Upper lobe of left lung (tissue), 6 donors: ENCODE measurements at regions not wholly inside any gene's neighbourhood (a gene's known extent, or its start where the extent isn't known, plus 50 kb on each side); places are given as distances from the start of the nearest gene placed in this dataset.
A peak's percentile ranks its signal among the peaks of the same experiment; 100 is the strongest.

Experiments
- ATAC-seq, 2 donors: fragments of 200-7000 bp; cut with Tn5 transposase; one replicate each; pipeline ENCODE4 v1.9.1; 2022; ENCODE audit warnings: mild to moderate bottlenecking in 2 of 2, moderate library complexity in 2 of 2; ENCODE audit not compliant: low FRiP score in 2 of 2
- DNase-seq, 2 donors: peaks; one replicate each; pipeline ENCODE4 v3.0.0-alpha.2; 2019 to 2020
- H3K27ac ChIP-seq, 4 donors: fragments of 200-600 bp; sonication (generic); one replicate each; pipeline ENCODE4 v1.5.1; 2016 to 2019
- H3K27me3 ChIP-seq, 4 donors: fragments of 200-600 bp; sonication (generic); one replicate each; pipeline ENCODE4 v1.5.1; 2017 to 2019
- H3K36me3 ChIP-seq, 4 donors: fragments of 200-600 bp; sonication (generic); one replicate each; pipeline ENCODE4 v1.5.1; 2016 to 2019
- H3K4me1 ChIP-seq, 4 donors: fragments of 200-600 bp; sonication (generic); one replicate each; pipeline ENCODE4 v1.5.1; 2018 to 2019
- H3K4me3 ChIP-seq, 4 donors: fragments of 200-600 bp; sonication (generic); one replicate each; pipeline ENCODE4 v1.5.1; 2017 to 2019; ENCODE audit warnings: mild to moderate bottlenecking in 2 of 4, moderate library complexity in 1 of 4
- H3K9me3 ChIP-seq, 4 donors: fragments of 200-600 bp; sonication (generic); one replicate each; pipeline ENCODE4 v1.5.1; 2018 to 2019
- CTCF ChIP-seq, 6 experiments: fragments of 450-650 bp in 4 of 6; fragments of 200-600 bp in 2 of 6; sonication (generic) in 2 of 6; IDR thresholded peaks; one replicate each; pipeline ENCODE4 v1.5.1; 2016 to 2019; ENCODE audit warnings: antibody characterized with exemption in 6 of 6
- EP300 ChIP-seq, 4 donors: sonication (generic); formaldehyde crosslinking; IDR thresholded peaks; one replicate each; pipeline ENCODE4 v1.5.1; 2017; ENCODE audit warnings: antibody characterized with exemption in 4 of 4, control low read depth in 2 of 4
- POLR2A ChIP-seq, 4 donors: fragments of 450-650 bp; IDR thresholded peaks; one replicate each; pipeline ENCODE4 v1.5.1; 2016 to 2017; ENCODE audit warnings: antibody characterized with exemption in 4 of 4, mild to moderate bottlenecking in 2 of 4
- POLR2AphosphoS5 ChIP-seq, 2 donors: sonication (generic); formaldehyde crosslinking; IDR thresholded peaks; one replicate each; pipeline ENCODE4 v1.5.1; 2017; ENCODE audit warnings: antibody characterized with exemption in 2 of 2
- WGBS, 2 donors: methylation state at CpG; one replicate each; pipeline ENCODE4 v1.1.5; 2017 to 2018; 5-methylcytosine and 5-hydroxymethylcytosine counted together
- donor health status: DM: no; HTN: no; CAD: no; lungs with moderate emphysema.
- donor health status: DM: no; HTN: yes; CAD: no; lungs with severe emphysema.

GRCh38 chr6:115120391-115120790 lies 777.6 kb upstream of the HS3ST5 start:
- WGBS, 2 donors, result 70 to 75% methylated on average over 1 of the region's 1 CpG
- no peaks in the 10 kb centered on the region for H3K4me1 ChIP-seq
- DNase-seq, result no peak
- no peaks in the 10 kb centered on the region for H3K9me3 ChIP-seq
- TF ChIP-seq POLR2A (IDR thresholded peaks at IDR 0.05) (no peak), EP300 (IDR thresholded peaks at IDR 0.05) (no peak), CTCF (IDR thresholded peaks at IDR 0.05) (no peak), POLR2AphosphoS5 (IDR thresholded peaks at IDR 0.05) (no peak)
- no peaks in the 10 kb centered on the region for H3K27me3 ChIP-seq
- H3K4me3 ChIP-seq, result no peak overlapping the region
- no peaks in the 10 kb centered on the region for H3K36me3 ChIP-seq
- no peak overlapping the region for H3K27ac ChIP-seq
- ATAC-seq, result no peak

GRCh38 chr6:115091461-115091860 lies 748.6 kb upstream of the HS3ST5 start:
- no peak for TF ChIP-seq EP300 (IDR thresholded peaks at IDR 0.05)
- TF ChIP-seq CTCF (IDR thresholded peaks at IDR 0.05), result no peak
- no peak for TF ChIP-seq POLR2AphosphoS5 (IDR thresholded peaks at IDR 0.05)
- no peak for TF ChIP-seq POLR2A (IDR thresholded peaks at IDR 0.05)
- Histone ChIP-seq H3K36me3 (no peaks in the 10 kb centered on the region), H3K4me3 (no peak overlapping the region), H3K27me3 (no peaks in the 10 kb centered on the region), H3K27ac (no peak overlapping the region), H3K4me1 (no peaks in the 10 kb centered on the region), H3K9me3 (no peaks in the 10 kb centered on the region)
- 62 to 75% methylated on average over 2 of the region's 2 CpGs for WGBS, 2 donors
- DNase-seq (no peak), ATAC-seq (no peak)

- peak in 1 of 2 donors; percentile 21 for DNase-seq
- H3K36me3 ChIP-seq, result no peaks in the 10 kb centered on the region
- 45 to 53% methylated on average over 1 of the region's 1 CpG for WGBS, 2 donors
These were observed 735.7 kb upstream of the HS3ST5 start for GRCh38 chr6:115078555-115078954.

GRCh38 chr6:115071962-115072361 lies 729.1 kb upstream of the HS3ST5 start:
- H3K36me3 ChIP-seq, result no peaks in the 10 kb centered on the region
- H3K27me3 ChIP-seq, result no peaks in the 10 kb centered on the region
- H3K27ac ChIP-seq, result no peak overlapping the region
- ATAC-seq, result no peak
- WGBS, 2 donors, result 35 to 39% methylated on average over 1 of the region's 1 CpG
- DNase-seq, result no peak
- H3K9me3 ChIP-seq, result peaks cover 0 to 7% (median 0%) of the 10 kb centered on the region in 4 donors
- no peaks in the 10 kb centered on the region for H3K4me1 ChIP-seq
- no peak overlapping the region for H3K4me3 ChIP-seq
- TF ChIP-seq CTCF (IDR thresholded peaks at IDR 0.05), result no peak

More at GRCh38 chr6:115078555-115078954, 735.7 kb upstream of the HS3ST5 start:
- ATAC-seq, result peak; percentile 26 to 82
- no peak overlapping the region for H3K27ac ChIP-seq
- H3K9me3 ChIP-seq, result no peaks in the 10 kb centered on the region
- no peaks in the 10 kb centered on the region for H3K27me3 ChIP-seq
- H3K4me3 ChIP-seq, result no peak overlapping the region
- TF ChIP-seq CTCF (IDR thresholded peaks at IDR 0.05), result peak in 1 of 6 experiments; percentile 11
- no peak for TF ChIP-seq EP300 (IDR thresholded peaks at IDR 0.05)
- H3K4me1 ChIP-seq, result no peaks in the 10 kb centered on the region

- Histone ChIP-seq H3K4me3 (no peak overlapping the region), H3K9me3 (peaks cover 0 to 7% (median 0%) of the 10 kb centered on the region in 4 donors), H3K27me3 (no peaks in the 10 kb centered on the region), H3K27ac (no peak overlapping the region), H3K4me1 (no peaks in the 10 kb centered on the region), H3K36me3 (no peaks in the 10 kb centered on the region)
- ATAC-seq (no peak), DNase-seq (no peak)
- 44 to 52% methylated on average over 6 of the region's 6 CpGs for WGBS, 2 donors
- TF ChIP-seq POLR2A (IDR thresholded peaks at IDR 0.05) (no peak), EP300 (IDR thresholded peaks at IDR 0.05) (no peak), CTCF (IDR thresholded peaks at IDR 0.05) (no peak), POLR2AphosphoS5 (IDR thresholded peaks at IDR 0.05) (no peak)
These were observed 725.0 kb upstream of the HS3ST5 start for GRCh38 chr6:115067690-115068447.
